Keratinocyte (primary cell): ENCODE measurements at regions not wholly inside any gene's neighbourhood (a gene's known extent, or its start where the extent isn't known, plus 50 kb on each side); places are given as distances from the start of the nearest gene placed in this dataset.

Source experiments
- DNase-seq: peaks from one replicate; pipeline ENCODE4 v3.0.0-alpha.2; 2011; ENCODE audit warnings: low read depth, missing footprints, low spot score
- FAIRE-seq: peaks from 2 replicates; lab custom pipeline; 2011; peaks lifted over from hg19 to GRCh38; lab: Jason Lieb, UNC
- H2AFZ ChIP-seq: 2 replicates; pipeline ENCODE4 v1.6.0; 2012; ENCODE audit warnings: low read length, control low read depth, inconsistent platforms; ENCODE audit not compliant: control insufficient read depth
- H3K27ac ChIP-seq: 2 replicates; pipeline ENCODE4 v1.5.1; 2011; ENCODE audit warnings: low read length; ENCODE audit not compliant: control insufficient read depth, insufficient read depth
- H3K27me3 ChIP-seq: 3 replicates; pipeline ENCODE4 v1.6.0; 2011; ENCODE audit warnings: low read length; ENCODE audit not compliant: control insufficient read depth, insufficient read depth; ENCODE audit errors: extremely low read depth
- H3K36me3 ChIP-seq, 2 experiments: 2 replicates in 1 of 2; 3 replicates in 1 of 2; pipeline ENCODE4 v1.5.1; 2011; ENCODE audit warnings: low read length in 2 of 2, mild to moderate bottlenecking in 1 of 2; ENCODE audit not compliant: control insufficient read depth in 2 of 2, insufficient read depth in 2 of 2; ENCODE audit errors: extremely low read depth in 1 of 2
- H3K4me1 ChIP-seq: 3 replicates; pipeline ENCODE4 v1.5.1; 2011; ENCODE audit warnings: low read length; ENCODE audit not compliant: control insufficient read depth, insufficient read depth; ENCODE audit errors: extremely low read depth
- H3K4me2 ChIP-seq: 3 replicates; pipeline ENCODE4 v1.6.0; 2011; ENCODE audit warnings: low read depth, low read length; ENCODE audit not compliant: control insufficient read depth, insufficient read depth; ENCODE audit errors: extremely low read depth
- H3K4me3 ChIP-seq, 3 experiments: fragments of 200-600 bp in 1 of 3; sonication (generic) in 1 of 3; 2 replicates in 2 of 3; 3 replicates in 1 of 3; pipeline ENCODE4 v1.5.1; 2011 to 2016; ENCODE audit warnings: low read length in 3 of 3, mild to moderate bottlenecking in 3 of 3, control low read depth in 2 of 3, inconsistent platforms in 1 of 3, low read depth in 1 of 3, mixed read lengths in 1 of 3, mixed run types in 1 of 3, moderate library complexity in 1 of 3; ENCODE audit not compliant: control insufficient read depth in 2 of 3, insufficient read depth in 2 of 3; ENCODE audit errors: extremely low read depth in 1 of 3
- H3K79me2 ChIP-seq: 2 replicates; pipeline ENCODE4 v1.6.0; 2012; ENCODE audit warnings: low read length; ENCODE audit not compliant: control insufficient read depth, insufficient read depth
- H3K9ac ChIP-seq: 3 replicates; pipeline ENCODE4 v1.6.0; 2011; ENCODE audit warnings: low read length; ENCODE audit not compliant: control insufficient read depth, insufficient read depth; ENCODE audit errors: extremely low read depth
- H3K9me1 ChIP-seq: 3 replicates; pipeline ENCODE4 v1.6.0; 2011; ENCODE audit warnings: low read length; ENCODE audit not compliant: control insufficient read depth, insufficient read depth; ENCODE audit errors: extremely low read depth
- H3K9me3 ChIP-seq: 2 replicates; pipeline ENCODE4 v1.5.1; 2012; ENCODE audit warnings: low read depth, low read length; ENCODE audit not compliant: control insufficient read depth
- H4K20me1 ChIP-seq: 3 replicates; pipeline ENCODE4 v1.6.0; 2011; ENCODE audit warnings: low read length; ENCODE audit not compliant: control insufficient read depth, insufficient read depth; ENCODE audit errors: extremely low read depth
- CTCF ChIP-seq, 3 experiments: IDR thresholded peaks in 1 of 3; conservative IDR thresholded peaks in 1 of 3; optimal IDR thresholded peaks in 1 of 3; 2 replicates in 2 of 3; 3 replicates in 1 of 3; pipeline versions ENCODE3 to v1.5.1; 2011; ENCODE audit warnings: low read length in 3 of 3, mild to moderate bottlenecking in 3 of 3, moderate library complexity in 2 of 3, control low read depth in 1 of 3, inconsistent platforms in 1 of 3; ENCODE audit not compliant: insufficient read depth in 2 of 3; ENCODE audit errors: extremely low read depth in 1 of 3
- EZH2 ChIP-seq: IDR thresholded peaks from one replicate; pipeline ENCODE4 v1.6.1; 2012; ENCODE audit warnings: inconsistent platforms, mild to moderate bottlenecking, low read length, moderate library complexity
- dilution Hi-C: fragments of 300-500 bp; cut with MboI; formaldehyde crosslinking; loops from one replicate; pipeline ENCODE4 v1.7.0; 2020; ENCODE audit warnings: low sequenced_read_pairs; ENCODE audit not compliant: extremely low pct_ligation_motif_present

- dilution Hi-C loops = no loop called here
- peak; percentile 13 for FAIRE-seq
- H2AFZ ChIP-seq = no peak overlapping the region
Measured at GRCh38 chr4:144295286-144295995, 154.9 kb upstream of the GYPA start.

GRCh38 chr4:144296941-144297340, 156.4 kb upstream of the GYPA start:
- H2AFZ ChIP-seq = no peak overlapping the region
- no peak for FAIRE-seq
- H3K36me3 ChIP-seq = no peaks in the 10 kb centered on the region
- dilution Hi-C loops = no loop called here
- no peaks in the 10 kb centered on the region for H3K79me2 ChIP-seq
- H3K4me1 ChIP-seq = peaks cover 11% of the 10 kb centered on the region
- no peak overlapping the region for H3K4me3 ChIP-seq
- no peaks in the 10 kb centered on the region for H3K9me3 ChIP-seq
- H3K27ac ChIP-seq = no peak overlapping the region
- H4K20me1 ChIP-seq = no peaks in the 10 kb centered on the region
- TF ChIP-seq CTCF (optimal IDR thresholded peaks at IDR 0.05 in 1 of 3, IDR thresholded peaks at IDR 0.05 in 1 of 3, conservative IDR thresholded peaks at IDR 0.05 in 1 of 3; ENCODE audit: extremely low read depth in 1 of 3, insufficient read depth in 2 of 3, low read length in 3 of 3) (no peak), EZH2 (no peak)
- H3K9me1 ChIP-seq = no peaks in the 10 kb centered on the region
- DNase-seq = no peak
- H3K9ac ChIP-seq = no peak overlapping the region
- H3K27me3 ChIP-seq = no peaks in the 10 kb centered on the region
- no peak overlapping the region for H3K4me2 ChIP-seq

More at GRCh38 chr4:144295286-144295995, 154.9 kb upstream of the GYPA start:
- H4K20me1 ChIP-seq = no peaks in the 10 kb centered on the region
- no peak overlapping the region for H3K27ac ChIP-seq
- no peak overlapping the region for H3K4me2 ChIP-seq
- H3K36me3 ChIP-seq = no peaks in the 10 kb centered on the region
- H3K4me1 ChIP-seq = peaks cover 6% of the 10 kb centered on the region
- no peaks in the 10 kb centered on the region for H3K9me1 ChIP-seq
- no peak for TF ChIP-seq CTCF (optimal IDR thresholded peaks at IDR 0.05 in 1 of 3, IDR thresholded peaks at IDR 0.05 in 1 of 3, conservative IDR thresholded peaks at IDR 0.05 in 1 of 3; ENCODE audit: extremely low read depth in 1 of 3, insufficient read depth in 2 of 3, low read length in 3 of 3)
- no peak for TF ChIP-seq EZH2
- H3K79me2 ChIP-seq = no peaks in the 10 kb centered on the region
- DNase-seq = no peak
- no peaks in the 10 kb centered on the region for H3K9me3 ChIP-seq
- H3K9ac ChIP-seq = no peak overlapping the region
- no peaks in the 10 kb centered on the region for H3K27me3 ChIP-seq
- H3K4me3 ChIP-seq = no peak overlapping the region
